Kidney (tissue), 13 donors: ENCODE measurements at regions not wholly inside any gene's neighbourhood (a gene's known extent, or its start where the extent isn't known, plus 50 kb on each side); places are given as distances from the start of the nearest gene placed in this dataset.

ENCODE experiments used
- DNase-seq, 5 donors: peaks; one replicate each; pipeline ENCODE4 v3.0.0-alpha.2; 2013 to 2020
- FAIRE-seq: peaks from 2 replicates; lab custom pipeline; 2012; peaks lifted over from hg19 to GRCh38; lab: Jason Lieb, UNC
- H3K27ac ChIP-seq, 2 donors: one replicate each; pipeline ENCODE4 v1.7.0; 2013; ENCODE audit warnings: low read depth in 2 of 2, low read length in 2 of 2, inconsistent platforms in 1 of 2
- H3K27me3 ChIP-seq: one replicate; pipeline ENCODE4 v1.7.1; 2013; ENCODE audit warnings: low read length, inconsistent platforms; ENCODE audit not compliant: control insufficient read depth, insufficient read depth
- H3K36me3 ChIP-seq, 3 donors: one replicate each; pipeline versions ENCODE4 v1.7.0 to v1.7.1; 2013; ENCODE audit warnings: low read length in 3 of 3, control low read depth in 1 of 3, inconsistent platforms in 1 of 3; ENCODE audit not compliant: insufficient read depth in 3 of 3, control insufficient read depth in 2 of 3
- H3K4me1 ChIP-seq, 3 donors: one replicate each; pipeline versions ENCODE4 v1.7.0 to v1.7.1; 2013; ENCODE audit warnings: low read length in 3 of 3, inconsistent platforms in 1 of 3, low read depth in 1 of 3; ENCODE audit not compliant: control insufficient read depth in 2 of 3, insufficient read depth in 2 of 3
- H3K4me3 ChIP-seq, 3 donors: one replicate each; pipeline versions ENCODE4 v1.7.0 to v1.8.1; 2013; ENCODE audit warnings: low read length in 3 of 3, control low read depth in 1 of 3, inconsistent platforms in 1 of 3
- H3K9ac ChIP-seq, 3 donors: one replicate each; pipeline versions ENCODE4 v1.7.0 to v1.7.1; 2013; ENCODE audit warnings: low read length in 3 of 3, control low read depth in 1 of 3, inconsistent platforms in 1 of 3
- H3K9me3 ChIP-seq, 3 donors: one replicate each; pipeline versions ENCODE4 v1.7.0 to v1.7.1; 2013; ENCODE audit warnings: low read length in 3 of 3, control low read depth in 1 of 3, inconsistent platforms in 1 of 3; ENCODE audit not compliant: control insufficient read depth in 2 of 3, insufficient read depth in 1 of 3
- intact Hi-C: fragments of 100-400 bp; cut with DNase I; formaldehyde crosslinking; loops from one replicate; pipeline ENCODE4 v1.11.1; 2022
- TF ChIP-seq, protein P1 (sequence below): IDR thresholded peaks from 3 replicates; pipeline ENCODE4 v1.5.1; 2012; ENCODE audit warnings: mild to moderate bottlenecking, moderate library complexity, borderline replicate concordance; ENCODE audit not compliant: insufficient read depth; ENCODE audit errors: extremely low read depth
- donor health status: control.
- donor health status: control.
- donor health status: control.
- donor health status: control.
- donor health status: control.
- donor health status: DM: yes; HTN: yes; CAD: no.
- donor health status: Normal renal cell carcinoma (clear cell type).

- intact Hi-C loops, result no loop called here
- Histone ChIP-seq H3K4me3 (no peak overlapping the region), H3K9ac (no peak overlapping the region), H3K27me3 (no peaks in the 10 kb centered on the region), H3K36me3 (no peaks in the 10 kb centered on the region), H3K4me1 (no peaks in the 10 kb centered on the region), H3K27ac (no peak overlapping the region), H3K9me3 (peaks cover 0 to 20% (median 2%) of the 10 kb centered on the region in 3 donors)
- TF ChIP-seq, protein P1, sequence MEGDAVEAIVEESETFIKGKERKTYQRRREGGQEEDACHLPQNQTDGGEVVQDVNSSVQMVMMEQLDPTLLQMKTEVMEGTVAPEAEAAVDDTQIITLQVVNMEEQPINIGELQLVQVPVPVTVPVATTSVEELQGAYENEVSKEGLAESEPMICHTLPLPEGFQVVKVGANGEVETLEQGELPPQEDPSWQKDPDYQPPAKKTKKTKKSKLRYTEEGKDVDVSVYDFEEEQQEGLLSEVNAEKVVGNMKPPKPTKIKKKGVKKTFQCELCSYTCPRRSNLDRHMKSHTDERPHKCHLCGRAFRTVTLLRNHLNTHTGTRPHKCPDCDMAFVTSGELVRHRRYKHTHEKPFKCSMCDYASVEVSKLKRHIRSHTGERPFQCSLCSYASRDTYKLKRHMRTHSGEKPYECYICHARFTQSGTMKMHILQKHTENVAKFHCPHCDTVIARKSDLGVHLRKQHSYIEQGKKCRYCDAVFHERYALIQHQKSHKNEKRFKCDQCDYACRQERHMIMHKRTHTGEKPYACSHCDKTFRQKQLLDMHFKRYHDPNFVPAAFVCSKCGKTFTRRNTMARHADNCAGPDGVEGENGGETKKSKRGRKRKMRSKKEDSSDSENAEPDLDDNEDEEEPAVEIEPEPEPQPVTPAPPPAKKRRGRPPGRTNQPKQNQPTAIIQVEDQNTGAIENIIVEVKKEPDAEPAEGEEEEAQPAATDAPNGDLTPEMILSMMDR, result no peak
- FAIRE-seq, result no peak
- DNase-seq, result no peak
Observed at GRCh38 chr2:75261923-75262322, 62.6 kb upstream of the TACR1 start.

GRCh38 chr2:75260946-75261345, 61.6 kb upstream of the TACR1 start:
- Histone ChIP-seq H3K9ac (no peak overlapping the region), H3K4me3 (no peak overlapping the region), H3K27ac (no peak overlapping the region), H3K4me1 (no peaks in the 10 kb centered on the region), H3K36me3 (no peaks in the 10 kb centered on the region), H3K9me3 (peaks cover 0 to 20% (median 2%) of the 10 kb centered on the region in 3 donors), H3K27me3 (no peaks in the 10 kb centered on the region)
- DNase-seq (no peak), FAIRE-seq (no peak)
- TF ChIP-seq, protein P1, result no peak
- intact Hi-C loops, result no loop called here

GRCh38 chr2:75258620-75259019, 59.3 kb upstream of the TACR1 start:
- H3K9me3 ChIP-seq, result peaks cover 0 to 20% (median 2%) of the 10 kb centered on the region in 3 donors
- no peak overlapping the region for H3K27ac ChIP-seq
- no peaks in the 10 kb centered on the region for H3K36me3 ChIP-seq
- H3K4me3 ChIP-seq, result no peak overlapping the region
- no peak for FAIRE-seq
- H3K27me3 ChIP-seq, result no peaks in the 10 kb centered on the region
- TF ChIP-seq, protein P1, result no peak
- no peak overlapping the region for H3K9ac ChIP-seq
- H3K4me1 ChIP-seq, result no peaks in the 10 kb centered on the region
- no peak for DNase-seq
- intact Hi-C loops, result no loop called here

- no peak overlapping the region for H3K27ac ChIP-seq
- H3K9ac ChIP-seq, result no peak overlapping the region
- no peaks in the 10 kb centered on the region for H3K27me3 ChIP-seq
- no peak overlapping the region for H3K4me3 ChIP-seq
- no peaks in the 10 kb centered on the region for H3K36me3 ChIP-seq
- TF ChIP-seq, protein P1, result no peak
- DNase-seq (no peak), FAIRE-seq (no peak)
- intact Hi-C loops, result no loop called here
- H3K4me1 ChIP-seq, result no peaks in the 10 kb centered on the region
- peaks cover 0 to 20% (median 2%) of the 10 kb centered on the region in 3 donors for H3K9me3 ChIP-seq
Observed at GRCh38 chr2:75256485-75256884, 57.2 kb upstream of the TACR1 start.
